ENCODE measurements at regions not wholly inside any gene's neighbourhood (a gene's known extent, or its start where the extent isn't known, plus 50 kb on each side); places are given as distances from the start of the nearest gene placed in this dataset.

DNA sequence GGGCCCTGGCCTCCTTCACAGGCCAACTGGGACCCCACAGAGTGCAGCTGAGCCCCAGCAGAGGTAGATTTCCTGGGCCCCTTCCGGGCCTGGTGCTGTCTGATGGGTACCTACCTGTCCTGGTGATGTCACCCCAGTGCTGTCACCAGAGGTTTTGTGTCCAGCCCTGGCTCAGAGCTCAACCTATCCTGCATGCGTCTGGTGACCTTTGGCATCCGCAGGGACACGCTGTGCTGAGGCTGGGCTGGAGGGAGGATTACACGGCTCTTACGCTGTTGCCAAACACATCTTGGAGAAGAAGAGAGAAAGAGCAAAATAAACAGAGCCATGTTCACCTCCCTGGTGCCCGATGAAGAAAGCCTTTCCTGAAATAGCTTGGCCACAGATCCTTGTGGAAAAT lies 70.6 kb upstream of the MED9 start:
- Histone ChIP-seq H2AFZ (ENCODE audit: low read length) (no peak overlapping the region), H4K20me1 (ENCODE audit: insufficient read depth, low read length, poor library complexity, severe bottlenecking) (no peaks in the 10 kb centered on the region), H3K4me2 (ENCODE audit: low read depth, low read length, poor library complexity, severe bottlenecking) (peak overlapping the region; percentile 86), H3K4me1 (ENCODE audit: insufficient read depth, low read length, poor library complexity, severe bottlenecking) (peaks cover 76% of the 10 kb centered on the region), H3K36me3 (ENCODE audit: insufficient read depth, low read length) (no peaks in the 10 kb centered on the region), H3K9me3 (ENCODE audit: insufficient read depth, low read depth, low read length) (no peaks in the 10 kb centered on the region), H3K79me2 (ENCODE audit: insufficient read depth, low read length) (no peaks in the 10 kb centered on the region), H3K27me3 (ENCODE audit: insufficient read depth, low read length, poor library complexity, severe bottlenecking) (no peaks in the 10 kb centered on the region), H3F3A (ENCODE audit: low read depth) (peaks cover 28% of the 10 kb centered on the region), H3K9me2 (replicated peaks; ENCODE audit: low read depth, low read length) (no peaks in the 10 kb centered on the region), H3K9ac (ENCODE audit: low read depth, low read length, poor library complexity, severe bottlenecking) (peak overlapping the region; percentile 70), H3K4me3 (ENCODE audit: low read length, poor library complexity, severe bottlenecking) (no peak overlapping the region)
- TF ChIP-seq, protein P1, sequence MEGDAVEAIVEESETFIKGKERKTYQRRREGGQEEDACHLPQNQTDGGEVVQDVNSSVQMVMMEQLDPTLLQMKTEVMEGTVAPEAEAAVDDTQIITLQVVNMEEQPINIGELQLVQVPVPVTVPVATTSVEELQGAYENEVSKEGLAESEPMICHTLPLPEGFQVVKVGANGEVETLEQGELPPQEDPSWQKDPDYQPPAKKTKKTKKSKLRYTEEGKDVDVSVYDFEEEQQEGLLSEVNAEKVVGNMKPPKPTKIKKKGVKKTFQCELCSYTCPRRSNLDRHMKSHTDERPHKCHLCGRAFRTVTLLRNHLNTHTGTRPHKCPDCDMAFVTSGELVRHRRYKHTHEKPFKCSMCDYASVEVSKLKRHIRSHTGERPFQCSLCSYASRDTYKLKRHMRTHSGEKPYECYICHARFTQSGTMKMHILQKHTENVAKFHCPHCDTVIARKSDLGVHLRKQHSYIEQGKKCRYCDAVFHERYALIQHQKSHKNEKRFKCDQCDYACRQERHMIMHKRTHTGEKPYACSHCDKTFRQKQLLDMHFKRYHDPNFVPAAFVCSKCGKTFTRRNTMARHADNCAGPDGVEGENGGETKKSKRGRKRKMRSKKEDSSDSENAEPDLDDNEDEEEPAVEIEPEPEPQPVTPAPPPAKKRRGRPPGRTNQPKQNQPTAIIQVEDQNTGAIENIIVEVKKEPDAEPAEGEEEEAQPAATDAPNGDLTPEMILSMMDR (conservative IDR thresholded peaks at IDR 0.05; ENCODE audit: low read length): no peak
- TF ChIP-seq EZH2phosphoT487 (IDR thresholded peaks at IDR 0.05; ENCODE audit: borderline replicate concordance): no peak

DNA sequence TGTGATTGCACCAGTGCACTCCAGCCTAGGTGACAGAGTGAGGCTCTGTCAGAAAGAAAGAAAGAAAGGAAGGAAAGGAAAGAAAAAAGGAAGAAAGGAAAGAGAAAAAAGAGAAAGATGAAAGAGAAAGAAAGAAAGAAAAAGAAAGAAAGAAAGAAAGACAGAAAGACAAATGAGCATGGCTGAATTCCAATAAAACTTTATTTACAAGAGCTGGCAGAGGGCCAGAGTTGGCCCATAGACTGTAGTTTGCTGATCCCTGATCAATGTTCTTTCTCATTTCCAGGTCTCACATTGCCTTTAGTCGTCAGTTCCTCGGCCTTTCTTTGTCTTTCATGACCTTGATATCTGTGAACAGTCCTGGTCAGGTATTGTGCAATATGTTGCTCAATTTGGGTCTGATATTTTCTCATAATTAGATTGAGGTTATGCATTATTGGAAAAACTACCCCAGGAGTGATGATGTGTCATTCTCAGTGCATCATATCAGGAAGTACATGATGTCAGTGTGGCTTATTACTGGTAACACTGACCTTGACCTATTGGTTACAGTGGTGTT lies 68.5 kb upstream of the MED9 start:
- TF ChIP-seq, protein P1 (conservative IDR thresholded peaks at IDR 0.05; ENCODE audit: low read length): no peak
- no peak for TF ChIP-seq EZH2phosphoT487 (IDR thresholded peaks at IDR 0.05; ENCODE audit: borderline replicate concordance)
- H3K4me3 ChIP-seq (ENCODE audit: low read length, poor library complexity, severe bottlenecking): no peak overlapping the region
- H3F3A ChIP-seq (ENCODE audit: low read depth): peaks cover 19% of the 10 kb centered on the region
- no peaks in the 10 kb centered on the region for H3K79me2 ChIP-seq (ENCODE audit: insufficient read depth, low read length)
- no peak overlapping the region for H3K9ac ChIP-seq (ENCODE audit: low read depth, low read length, poor library complexity, severe bottlenecking)
- peaks cover 68% of the 10 kb centered on the region for H3K4me1 ChIP-seq (ENCODE audit: insufficient read depth, low read length, poor library complexity, severe bottlenecking)
- H3K36me3 ChIP-seq (ENCODE audit: insufficient read depth, low read length): no peaks in the 10 kb centered on the region
- H2AFZ ChIP-seq (ENCODE audit: low read length): no peak overlapping the region
- H3K9me2 ChIP-seq (replicated peaks; ENCODE audit: low read depth, low read length): no peaks in the 10 kb centered on the region
- no peaks in the 10 kb centered on the region for H4K20me1 ChIP-seq (ENCODE audit: insufficient read depth, low read length, poor library complexity, severe bottlenecking)
- H3K9me3 ChIP-seq (ENCODE audit: insufficient read depth, low read depth, low read length): no peaks in the 10 kb centered on the region
- H3K4me2 ChIP-seq (ENCODE audit: low read depth, low read length, poor library complexity, severe bottlenecking): no peak overlapping the region
- no peaks in the 10 kb centered on the region for H3K27me3 ChIP-seq (ENCODE audit: insufficient read depth, low read length, poor library complexity, severe bottlenecking)

DNA sequence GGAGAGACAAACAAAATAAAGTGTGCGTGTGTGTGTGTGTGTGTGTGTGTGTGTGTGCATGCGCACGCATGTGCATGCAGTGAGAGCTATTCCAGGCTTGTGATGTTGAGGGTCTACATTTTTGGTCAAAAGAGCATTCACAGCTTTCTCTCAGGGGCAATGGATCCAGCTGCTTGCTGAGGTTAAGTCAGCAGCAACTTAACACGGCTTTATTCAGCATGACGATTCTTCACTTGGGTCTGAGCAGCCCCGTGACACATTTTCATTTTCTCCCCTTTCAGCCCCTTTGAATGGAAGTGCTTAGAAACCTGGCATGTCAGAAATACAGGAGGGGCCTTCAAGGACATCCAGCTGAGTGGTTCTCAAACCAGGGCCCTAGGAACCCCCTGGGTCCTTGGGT lies 66.4 kb upstream of the MED9 start:
- Histone ChIP-seq H3K9me2 (replicated peaks; ENCODE audit: low read depth, low read length) (no peaks in the 10 kb centered on the region), H3K4me2 (ENCODE audit: low read depth, low read length, poor library complexity, severe bottlenecking) (no peak overlapping the region), H3K36me3 (ENCODE audit: insufficient read depth, low read length) (no peaks in the 10 kb centered on the region), H3K9me3 (ENCODE audit: insufficient read depth, low read depth, low read length) (no peaks in the 10 kb centered on the region), H3K9ac (ENCODE audit: low read depth, low read length, poor library complexity, severe bottlenecking) (no peak overlapping the region), H3F3A (ENCODE audit: low read depth) (peaks cover 2% of the 10 kb centered on the region; the same call in 1 of the 2 replicates), H3K27me3 (ENCODE audit: insufficient read depth, low read length, poor library complexity, severe bottlenecking) (no peaks in the 10 kb centered on the region), H3K4me1 (ENCODE audit: insufficient read depth, low read length, poor library complexity, severe bottlenecking) (peaks cover 51% of the 10 kb centered on the region), H3K4me3 (ENCODE audit: low read length, poor library complexity, severe bottlenecking) (no peak overlapping the region), H4K20me1 (ENCODE audit: insufficient read depth, low read length, poor library complexity, severe bottlenecking) (no peaks in the 10 kb centered on the region), H3K79me2 (ENCODE audit: insufficient read depth, low read length) (no peaks in the 10 kb centered on the region), H2AFZ (ENCODE audit: low read length) (no peak overlapping the region)
- TF ChIP-seq, protein P1 (conservative IDR thresholded peaks at IDR 0.05; ENCODE audit: low read length): no peak
- TF ChIP-seq EZH2phosphoT487 (IDR thresholded peaks at IDR 0.05; ENCODE audit: borderline replicate concordance): no peak

Measured in Loucy (cell line).